ENCODE measurements at regions not wholly inside any gene's neighbourhood (a gene's known extent, or its start where the extent isn't known, plus 50 kb on each side); places are given as distances from the start of the nearest gene placed in this dataset.
A peak's percentile ranks its signal among the peaks of the same experiment; 100 is the strongest.
"Not testable (repeated sequence)": the region's sequence is repeated elsewhere in the genome, so short reads cannot be mapped to it uniquely, and the experiment has no call there.

- DNase-seq = no peak
These were observed 179.3 kb downstream of the UTP18 start for GRCh38 chr17:51439395-51440229.

- no peak for DNase-seq
These were observed 181.1 kb downstream of the UTP18 start for GRCh38 chr17:51441431-51441830.

- no peak for DNase-seq
These were observed 181.9 kb downstream of the UTP18 start for GRCh38 chr17:51442088-51442865.

GRCh38 chr17:51443646-51444045, 183.3 kb downstream of the UTP18 start:
- no peak for DNase-seq

GRCh38 chr17:51445946-51446345, 185.6 kb downstream of the UTP18 start:
- no peak for DNase-seq

- no peak for DNase-seq
These were observed 194.2 kb downstream of the UTP18 start for GRCh38 chr17:51454456-51454978.

GRCh38 chr17:51455211-51455610, 194.9 kb downstream of the UTP18 start:
- no peak for DNase-seq

- no peak for DNase-seq
These were observed 195.6 kb downstream of the UTP18 start for GRCh38 chr17:51455931-51456330.

- no peak for DNase-seq
These were observed 196.6 kb downstream of the UTP18 start for GRCh38 chr17:51456942-51457341.

- DNase-seq = peak; percentile 31 to 64
These were observed 201.2 kb downstream of the UTP18 start for GRCh38 chr17:51461578-51462004.

- DNase-seq = no peak
These were observed 203.0 kb downstream of the UTP18 start for GRCh38 chr17:51463353-51463752.

- DNase-seq = no peak
These were observed 207.0 kb downstream of the UTP18 start for GRCh38 chr17:51467336-51467735.

- no peak for DNase-seq
These were observed 212.4 kb downstream of the UTP18 start for GRCh38 chr17:51472670-51473205.

- DNase-seq = no peak
These were observed 214.4 kb downstream of the UTP18 start for GRCh38 chr17:51474764-51475163.

GRCh38 chr17:51475730-51476129, 215.4 kb downstream of the UTP18 start:
- no peak for DNase-seq

GRCh38 chr17:51479303-51479702, 219.0 kb downstream of the UTP18 start:
- DNase-seq = no peak

GRCh38 chr17:51481370-51481769, 221.0 kb downstream of the UTP18 start:
- DNase-seq = no peak

- not testable (repeated sequence) for DNase-seq
These were observed 221.9 kb downstream of the UTP18 start for GRCh38 chr17:51482248-51482647.

GRCh38 chr17:51486091-51486490, 225.7 kb downstream of the UTP18 start:
- no peak for DNase-seq

- no peak for DNase-seq
These were observed 226.7 kb downstream of the UTP18 start for GRCh38 chr17:51486885-51487520.

GRCh38 chr17:51487947-51488346, 227.6 kb downstream of the UTP18 start:
- DNase-seq = peak; percentile 48 to 71

- no peak for DNase-seq
These were observed 231.1 kb downstream of the UTP18 start for GRCh38 chr17:51491416-51491815.

- no peak for DNase-seq
These were observed 232.9 kb downstream of the UTP18 start for GRCh38 chr17:51493206-51493605.

Measured in NCI-H1930 (cell line).